ENCODE measurements at regions not wholly inside any gene's neighbourhood (a gene's known extent, or its start where the extent isn't known, plus 50 kb on each side); places are given as distances from the start of the nearest gene placed in this dataset.

DNA sequence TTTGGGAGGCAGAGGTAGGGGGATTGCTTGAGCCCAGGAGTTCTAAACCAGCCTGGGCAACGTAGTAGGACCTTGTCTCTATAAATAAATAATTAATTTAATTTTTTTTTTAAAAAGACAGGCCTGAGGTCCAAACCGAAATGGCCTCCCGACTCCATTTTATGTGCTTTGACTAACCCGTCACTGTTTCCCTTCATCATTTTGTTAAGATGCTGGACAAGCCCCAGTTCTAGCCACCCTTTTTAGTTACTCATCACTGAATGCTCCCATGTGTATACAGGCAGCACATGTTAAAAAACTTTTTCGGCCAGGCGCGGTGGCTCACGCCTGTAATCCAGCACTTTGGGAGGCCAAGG, 83.6 kb upstream of the RESF1 start:
- H3K36me3 ChIP-seq (replicated peaks in 1 of 2; ENCODE audit: control extremely low read depth in 1 of 2, control insufficient read depth in 1 of 2, extremely low read depth in 1 of 2, insufficient read depth in 2 of 2, low read length in 1 of 2) = peaks cover 10 to 44% of the 10 kb centered on the region in 2 experiments
- H3K4me3 ChIP-seq (ENCODE audit: control extremely low read depth in 1 of 5, extremely low read depth in 1 of 5, insufficient read depth in 1 of 5, low read depth in 2 of 5, low read length in 4 of 5) = no peak overlapping the region
- H3K79me2 ChIP-seq (ENCODE audit: control insufficient read depth, insufficient read depth, low read length) = peaks cover 88% of the 10 kb centered on the region
- no peak for ATAC-seq (ENCODE audit: low read depth)
- intact Hi-C loops (cut with micrococcal nuclease) = loop anchor here (1.0 to 5.0 kb wide), 6 partner anchors 8 to 473 kb away; partner anchors contain the start of gene RESF1
- peaks cover 0 to 31% (median 0%) of the 10 kb centered on the region in 3 donors for H3K9me3 ChIP-seq (ENCODE audit: control extremely low read depth in 1 of 3, control insufficient read depth in 2 of 3, insufficient read depth in 1 of 3, low read length in 2 of 3)
- 95% methylated on average over 7 of the region's 8 CpGs for WGBS (ENCODE audit: insufficient coverage)
- H2AFZ ChIP-seq (ENCODE audit: insufficient read depth, low read depth, low read length, poor library complexity, severe bottlenecking) = peak overlapping the region; percentile 71
- CTCF ChIA-PET = interaction anchor here (1.2 to 2.6 kb wide), 3 partner anchors 84 to 193 kb away, joined by 3 to 12 read pairs (median 4); partner anchors contain the start of genes AMN1 and RESF1
- H3K9me3 Mint-ChIP-seq (ENCODE audit: insufficient read depth) = peaks cover 8% of the 10 kb centered on the region
- H3K4me2 ChIP-seq (replicated peaks; ENCODE audit: low read depth, low read length, poor library complexity, severe bottlenecking) = peak overlapping the region; percentile 75
- DNase-seq = no peak
- POLR2A ChIA-PET = interaction anchor here (1.2 to 2.8 kb wide), 5 partner anchors 11 to 102 kb away, joined by 3 to 9 read pairs (median 7); partner anchors contain the start of gene RESF1
- peaks cover 68 to 77% of the 10 kb centered on the region in 2 donors for H3K4me1 ChIP-seq (ENCODE audit: control insufficient read depth in 2 of 2, insufficient read depth in 2 of 2, low read length in 2 of 2)
- no peak overlapping the region for H3K9ac ChIP-seq (ENCODE audit: low read length)
- H3K4me1 Mint-ChIP-seq = peaks cover 80% of the 10 kb centered on the region
- H4K20me1 ChIP-seq (ENCODE audit: control insufficient read depth, insufficient read depth, low read length, poor library complexity, severe bottlenecking) = no peaks in the 10 kb centered on the region
- peak overlapping the region; percentile 85 for H3K4me3 Mint-ChIP-seq
- H3K27me3 ChIP-seq (replicated peaks in 1 of 4; ENCODE audit: control extremely low read depth in 1 of 4, control insufficient read depth in 3 of 4, insufficient read depth in 4 of 4, low read length in 3 of 4) = no peaks in the 10 kb centered on the region
- H3K27ac Mint-ChIP-seq = peak overlapping the region; percentile 100
- H3K27me3 Mint-ChIP-seq = no peaks in the 10 kb centered on the region
- TF ChIP-seq EZH2 (IDR thresholded peaks at IDR 0.05; ENCODE audit: borderline replicate concordance, insufficient read depth, low read depth, low read length, poor library complexity, severe bottlenecking) = no peak
- TF ChIP-seq, protein P1, sequence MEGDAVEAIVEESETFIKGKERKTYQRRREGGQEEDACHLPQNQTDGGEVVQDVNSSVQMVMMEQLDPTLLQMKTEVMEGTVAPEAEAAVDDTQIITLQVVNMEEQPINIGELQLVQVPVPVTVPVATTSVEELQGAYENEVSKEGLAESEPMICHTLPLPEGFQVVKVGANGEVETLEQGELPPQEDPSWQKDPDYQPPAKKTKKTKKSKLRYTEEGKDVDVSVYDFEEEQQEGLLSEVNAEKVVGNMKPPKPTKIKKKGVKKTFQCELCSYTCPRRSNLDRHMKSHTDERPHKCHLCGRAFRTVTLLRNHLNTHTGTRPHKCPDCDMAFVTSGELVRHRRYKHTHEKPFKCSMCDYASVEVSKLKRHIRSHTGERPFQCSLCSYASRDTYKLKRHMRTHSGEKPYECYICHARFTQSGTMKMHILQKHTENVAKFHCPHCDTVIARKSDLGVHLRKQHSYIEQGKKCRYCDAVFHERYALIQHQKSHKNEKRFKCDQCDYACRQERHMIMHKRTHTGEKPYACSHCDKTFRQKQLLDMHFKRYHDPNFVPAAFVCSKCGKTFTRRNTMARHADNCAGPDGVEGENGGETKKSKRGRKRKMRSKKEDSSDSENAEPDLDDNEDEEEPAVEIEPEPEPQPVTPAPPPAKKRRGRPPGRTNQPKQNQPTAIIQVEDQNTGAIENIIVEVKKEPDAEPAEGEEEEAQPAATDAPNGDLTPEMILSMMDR (IDR thresholded peaks at IDR 0.05) = no peak
- peak overlapping the region; percentile 98 to 100 for H3K27ac ChIP-seq (ENCODE audit: low read length in 2 of 2)

DNA sequence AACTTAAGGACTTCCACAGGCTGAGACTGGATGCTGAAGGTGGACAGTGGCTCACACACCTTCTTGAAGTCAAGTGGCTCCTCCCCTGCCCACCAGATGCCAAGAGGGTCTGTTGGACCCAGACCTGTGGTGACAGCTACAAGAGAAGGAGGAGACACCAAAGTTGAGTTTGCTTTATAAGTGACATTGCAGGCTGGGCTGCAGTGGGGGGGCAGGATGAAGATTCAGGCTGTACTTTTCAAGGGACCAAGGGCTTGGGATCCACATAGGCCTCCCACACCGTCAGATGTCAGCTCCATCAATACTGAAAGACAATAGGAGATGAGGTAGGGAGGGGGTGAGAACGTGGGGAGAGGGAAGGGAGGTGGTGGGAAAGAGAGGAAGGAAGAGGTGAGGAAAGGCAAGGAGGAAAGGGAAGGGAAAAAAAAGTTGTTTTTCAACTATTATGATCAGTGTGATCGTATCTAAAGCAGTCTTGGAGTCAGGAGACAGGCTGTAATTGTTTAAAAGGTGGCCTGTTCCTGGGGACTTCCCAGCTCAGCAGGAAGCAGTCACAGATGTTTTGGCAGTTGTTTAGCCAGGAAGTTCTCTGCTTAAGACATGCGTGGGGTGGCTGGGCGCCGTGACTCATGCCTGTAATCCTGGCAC, 84.1 kb upstream of the RESF1 start:
- Histone ChIP-seq H3K9ac (ENCODE audit: low read length) (peak overlapping the region; percentile 74), H3K4me1 (ENCODE audit: control insufficient read depth in 2 of 2, insufficient read depth in 2 of 2, low read length in 2 of 2) (peaks cover 63 to 72% of the 10 kb centered on the region in 2 donors), H3K4me2 (replicated peaks; ENCODE audit: low read depth, low read length, poor library complexity, severe bottlenecking) (peak overlapping the region; percentile 75), H2AFZ (ENCODE audit: insufficient read depth, low read depth, low read length, poor library complexity, severe bottlenecking) (peak overlapping the region; percentile 71), H3K9me3 (ENCODE audit: control extremely low read depth in 1 of 3, control insufficient read depth in 2 of 3, insufficient read depth in 1 of 3, low read length in 2 of 3) (peaks cover 0 to 32% (median 0%) of the 10 kb centered on the region in 3 donors), H4K20me1 (ENCODE audit: control insufficient read depth, insufficient read depth, low read length, poor library complexity, severe bottlenecking) (no peaks in the 10 kb centered on the region), H3K27me3 (replicated peaks in 1 of 4; ENCODE audit: control extremely low read depth in 1 of 4, control insufficient read depth in 3 of 4, insufficient read depth in 4 of 4, low read length in 3 of 4) (no peaks in the 10 kb centered on the region), H3K27ac (ENCODE audit: low read length in 2 of 2) (peak overlapping the region; percentile 98 to 100), H3K79me2 (ENCODE audit: control insufficient read depth, insufficient read depth, low read length) (peaks cover 85% of the 10 kb centered on the region), H3K4me3 (ENCODE audit: control extremely low read depth in 1 of 5, extremely low read depth in 1 of 5, insufficient read depth in 1 of 5, low read depth in 2 of 5, low read length in 4 of 5) (peak overlapping the region in 4 of 5 experiments; percentile 3 to 42 (median 30)), H3K36me3 (replicated peaks in 1 of 2; ENCODE audit: control extremely low read depth in 1 of 2, control insufficient read depth in 1 of 2, extremely low read depth in 1 of 2, insufficient read depth in 2 of 2, low read length in 1 of 2) (peaks cover 10 to 40% of the 10 kb centered on the region in 2 experiments)
- WGBS (ENCODE audit: insufficient coverage) = 2% methylated on average over 5 of the region's 6 CpGs
- ChIA-PET CTCF (interaction anchor here (1.2 to 2.6 kb wide), 4 partner anchors 22 to 192 kb away, joined by 3 to 12 read pairs (median 4); partner anchors contain the start of genes AMN1 and RESF1), POLR2A (interaction anchor here (0.6 to 2.8 kb wide), 11 partner anchors 11 to 176 kb away, joined by 3 to 9 read pairs (median 4); partner anchors contain the start of gene RESF1)
- Mint-ChIP-seq H3K27ac (peak overlapping the region; percentile 100), H3K4me1 (peaks cover 75% of the 10 kb centered on the region), H3K4me3 (peak overlapping the region; percentile 85), H3K9me3 (ENCODE audit: insufficient read depth) (peaks cover 8% of the 10 kb centered on the region), H3K27me3 (no peaks in the 10 kb centered on the region)
- intact Hi-C loops (cut with micrococcal nuclease) = loop anchor here (1.0 to 5.0 kb wide), 6 partner anchors 8 to 473 kb away; partner anchors contain the start of gene RESF1
- ATAC-seq (ENCODE audit: low read depth) (peak; percentile 83), DNase-seq (peak; percentile 88)
- no peak for TF ChIP-seq EZH2 (IDR thresholded peaks at IDR 0.05; ENCODE audit: borderline replicate concordance, insufficient read depth, low read depth, low read length, poor library complexity, severe bottlenecking)
- TF ChIP-seq, protein P1 (IDR thresholded peaks at IDR 0.05) = no peak

Measured in B cell (primary cell).